ENCODE measurements at regions not wholly inside any gene's neighbourhood (a gene's known extent, or its start where the extent isn't known, plus 50 kb on each side); places are given as distances from the start of the nearest gene placed in this dataset.
"Not testable (repeated sequence)": the region's sequence is repeated elsewhere in the genome, so short reads cannot be mapped to it uniquely, and the experiment has no call there.

- not testable (repeated sequence) for TF ChIP-seq CTCF (conservative IDR thresholded peaks at IDR 0.05); EZH2 (IDR thresholded peaks at IDR 0.05; ENCODE audit: low read depth)
Observed at GRCh38 chr1:117717980-117718379, 112.1 kb downstream of the TENT5C start.

Measured in PC-9 (cell line).